IMR-90 (cell line): ENCODE measurements at regions not wholly inside any gene's neighbourhood (a gene's known extent, or its start where the extent isn't known, plus 50 kb on each side); places are given as distances from the start of the nearest gene placed in this dataset.

ENCODE experiments used
- ATAC-seq: fragments of 200-7000 bp; cut with Tn5 transposase; 2 replicates; pipeline ENCODE4 v1.9.1; 2020; ENCODE audit warnings: low read depth, mild to moderate bottlenecking, moderate library complexity
- BruUV-seq: library from RNA; stranded (reverse); fragments of 400-500 nt; replicated peaks from 2 replicates; lab custom pipeline; 2021; lab: Mats Ljungman, UMichigan
- CTCF ChIA-PET: fragments of 300-600 bp; formaldehyde crosslinking; extraction: SDS; loops from one replicate; lab custom pipeline; 2021; ENCODE audit warnings: antibody characterized with exemption; lab: Yijun Ruan, JAX
- POLR2A ChIA-PET: fragments of 300-600 bp; sonication (Branson Sonifier 250); formaldehyde crosslinking; loops from one replicate; lab custom pipeline; 2022; ENCODE audit warnings: antibody characterized with exemption; ENCODE audit not compliant: unreplicated experiment; lab: Charles Lee
- DNase-seq: peaks from one replicate; pipeline ENCODE4 v3.0.0; 2013
- H2AFZ ChIP-seq: replicated peaks from 2 replicates; pipeline ENCODE3; 2013; ENCODE audit warnings: low read length, mild to moderate bottlenecking; ENCODE audit not compliant: poor library complexity
- H2AK5ac ChIP-seq: 2 replicates; pipeline ENCODE4 v1.6.1; 2013; ENCODE audit warnings: low read depth, low read length, inconsistent platforms
- H2AK9ac ChIP-seq: replicated peaks from 2 replicates; pipeline ENCODE3; 2013; ENCODE audit warnings: mild to moderate bottlenecking, low read depth, low read length, moderate library complexity; ENCODE audit not compliant: poor library complexity
- H2BK120ac ChIP-seq: 2 replicates; pipeline ENCODE4 v1.6.1; 2013; ENCODE audit warnings: low read depth, low read length, inconsistent platforms
- H2BK15ac ChIP-seq: 3 replicates; pipeline ENCODE4 v1.6.1; 2013; ENCODE audit warnings: low read depth, low read length, inconsistent platforms
- H2BK20ac ChIP-seq: 2 replicates; pipeline ENCODE4 v1.6.1; 2013; ENCODE audit warnings: low read depth, mild to moderate bottlenecking, inconsistent platforms, low read length, moderate library complexity
- H2BK5ac ChIP-seq: 2 replicates; pipeline ENCODE4 v1.6.1; 2013; ENCODE audit warnings: mild to moderate bottlenecking, low read depth, low read length, inconsistent platforms; ENCODE audit not compliant: poor library complexity, severe bottlenecking
- H3K14ac ChIP-seq: replicated peaks from 2 replicates; pipeline ENCODE4 v1.6.1; 2013; ENCODE audit warnings: low read depth, low read length, inconsistent platforms
- H3K18ac ChIP-seq: 2 replicates; pipeline ENCODE4 v1.6.1; 2013; ENCODE audit warnings: low read depth, low read length, control low read depth
- H3K23ac ChIP-seq: 2 replicates; pipeline ENCODE4 v1.6.1; 2013; ENCODE audit warnings: low read depth, low read length, inconsistent platforms
- H3K27ac ChIP-seq: 2 replicates; pipeline ENCODE4 v1.5.1; 2013; ENCODE audit warnings: mild to moderate bottlenecking, control low read depth, low read length; ENCODE audit not compliant: insufficient read depth
- H3K27me3 ChIP-seq: 2 replicates; pipeline ENCODE4 v1.6.1; 2013; ENCODE audit warnings: low read length; ENCODE audit not compliant: control insufficient read depth, insufficient read depth
- H3K36me3 ChIP-seq: 2 replicates; pipeline ENCODE4 v1.6.1; 2013; ENCODE audit warnings: low read length, mixed read lengths; ENCODE audit not compliant: control insufficient read depth, insufficient read depth
- H3K4ac ChIP-seq: 2 replicates; pipeline ENCODE4 v1.6.1; 2013; ENCODE audit warnings: low read depth, low read length, inconsistent platforms
- H3K4me1 ChIP-seq: 2 replicates; pipeline ENCODE4 v1.6.1; 2013; ENCODE audit warnings: low read length, mixed read lengths; ENCODE audit not compliant: control insufficient read depth, insufficient read depth
- H3K4me2 ChIP-seq: 2 replicates; pipeline ENCODE4 v1.6.1; 2013; ENCODE audit warnings: low read depth, mild to moderate bottlenecking, control low read depth, low read length, moderate library complexity
- H3K4me3 ChIP-seq: 2 replicates; pipeline ENCODE4 v1.5.1; 2013; ENCODE audit warnings: low read depth, mild to moderate bottlenecking, control low read depth, low read length, moderate library complexity; ENCODE audit not compliant: insufficient read depth
- H3K56ac ChIP-seq: 2 replicates; pipeline ENCODE4 v1.6.1; 2013; ENCODE audit warnings: low read length, inconsistent platforms; ENCODE audit not compliant: insufficient read depth; ENCODE audit errors: extremely low read depth
- H3K79me1 ChIP-seq, 2 experiments: 2 replicates each; pipeline ENCODE4 v1.6.1; 2013; ENCODE audit warnings: low read length in 2 of 2, inconsistent platforms in 1 of 2, low read depth in 1 of 2
- H3K9ac ChIP-seq: 2 replicates; pipeline ENCODE4 v1.6.1; 2013; ENCODE audit warnings: low read depth, low read length, control low read depth
- H3K9me1 ChIP-seq: 2 replicates; pipeline ENCODE4 v1.6.1; 2013; ENCODE audit warnings: low read length, inconsistent platforms; ENCODE audit not compliant: insufficient read depth
- H3K9me3 ChIP-seq: 2 replicates; pipeline ENCODE4 v1.6.1; 2013; ENCODE audit warnings: low read length; ENCODE audit not compliant: control insufficient read depth, insufficient read depth
- H4K20me1 ChIP-seq: 2 replicates; pipeline ENCODE4 v1.6.1; 2013; ENCODE audit warnings: low read length, inconsistent platforms; ENCODE audit not compliant: insufficient read depth
- H4K5ac ChIP-seq: 2 replicates; pipeline ENCODE4 v1.6.1; 2013; ENCODE audit warnings: mild to moderate bottlenecking, low read depth, low read length, control low read depth
- H4K8ac ChIP-seq, 2 experiments: 2 replicates each; pipeline ENCODE4 v1.6.1; 2013; ENCODE audit warnings: low read depth in 2 of 2, low read length in 2 of 2, control low read depth in 1 of 2, inconsistent platforms in 1 of 2
- H4K91ac ChIP-seq: 2 replicates; pipeline ENCODE4 v1.6.1; 2013; ENCODE audit warnings: low read depth, low read length, inconsistent platforms; ENCODE audit not compliant: insufficient read depth
- BHLHE40 ChIP-seq: fragments of 150-350 bp; IDR thresholded peaks from 2 replicates; pipeline ENCODE4 v1.6.1; 2016; ENCODE audit warnings: mild to moderate bottlenecking, low read depth, low read length
- CEBPB ChIP-seq: IDR thresholded peaks from 2 replicates; pipeline ENCODE4 v1.6.1; 2012; ENCODE audit warnings: low read depth, low read length, improper control_type of control experiment
- CHD1 ChIP-seq: IDR thresholded peaks from 2 replicates; pipeline ENCODE4 v1.6.1; 2012; ENCODE audit warnings: low read depth, low read length, improper control_type of control experiment
- CTCF ChIP-seq: conservative IDR thresholded peaks from 2 replicates; pipeline ENCODE4 v1.5.1; 2012; ENCODE audit warnings: mild to moderate bottlenecking, low read depth, low read length, improper control_type of control experiment
- FOS ChIP-seq: fragments of 150-350 bp; IDR thresholded peaks from 2 replicates; pipeline ENCODE4 v1.6.1; 2016; ENCODE audit warnings: low read depth, low read length
- MAFK ChIP-seq: IDR thresholded peaks from 2 replicates; pipeline ENCODE4 v1.6.1; 2012; ENCODE audit warnings: low read depth, low read length, improper control_type of control experiment
- MAZ ChIP-seq: IDR thresholded peaks from 2 replicates; pipeline ENCODE4 v1.6.1; 2012; ENCODE audit warnings: low read depth, mild to moderate bottlenecking, low read length, improper control_type of control experiment, moderate library complexity, borderline replicate concordance
- MXI1 ChIP-seq: IDR thresholded peaks from 2 replicates; pipeline ENCODE4 v1.6.1; 2012; ENCODE audit warnings: low read depth, mild to moderate bottlenecking, low read length, moderate library complexity, borderline replicate concordance
- NFE2L2 ChIP-seq: fragments of 150-350 bp; IDR thresholded peaks from 2 replicates; pipeline ENCODE4 v1.6.1; 2016; ENCODE audit warnings: low read depth, mild to moderate bottlenecking, low read length
- POLR2A ChIP-seq: IDR thresholded peaks from 2 replicates; pipeline ENCODE4 v1.6.1; 2012; ENCODE audit warnings: mild to moderate bottlenecking, low read depth, low read length
- RAD21 ChIP-seq: IDR thresholded peaks from 2 replicates; pipeline ENCODE4 v1.6.1; 2012; ENCODE audit warnings: low read length, improper control_type of control experiment
- RCOR1 ChIP-seq: IDR thresholded peaks from 2 replicates; pipeline ENCODE4 v1.6.1; 2012; ENCODE audit warnings: mild to moderate bottlenecking, low read length, improper control_type of control experiment; ENCODE audit not compliant: insufficient replicate concordance
- RFX5 ChIP-seq: IDR thresholded peaks from 2 replicates; pipeline ENCODE4 v1.8.0; 2012; ENCODE audit warnings: low read depth, mild to moderate bottlenecking, low read length, moderate library complexity
- SMC3 ChIP-seq: fragments of 150-350 bp; IDR thresholded peaks from 2 replicates; pipeline ENCODE4 v1.6.1; 2016; ENCODE audit warnings: low read depth, mild to moderate bottlenecking, antibody characterized with exemption, low read length, moderate library complexity
- USF2 ChIP-seq: fragments of 150-350 bp; IDR thresholded peaks from 2 replicates; pipeline ENCODE4 v1.6.1; 2017; ENCODE audit warnings: mild to moderate bottlenecking, antibody characterized with exemption, low read length, low read depth
- WGBS, 2 experiments: methylation state at CpG; one replicate each; pipeline versions ENCODE4 v1.1.5 to v1.1.7; 2013; ENCODE audit warnings: missing lambda C conversion rate in 2 of 2; ENCODE audit not compliant: insufficient read length in 1 of 2; ENCODE audit errors: extremely low coverage in 2 of 2; 5-methylcytosine and 5-hydroxymethylcytosine counted together
- dilution Hi-C: fragments of 300-500 bp; cut with HindIII; formaldehyde crosslinking; loops from one replicate; pipeline ENCODE4 v1.14.3; 2018; ENCODE audit warnings: low sequenced_read_pairs; ENCODE audit not compliant: unreplicated experiment
- in situ Hi-C: fragments of 300-500 bp; cut with MboI; formaldehyde crosslinking; loops from 3 replicates; pipeline ENCODE4 v1.14.3; 2019; ENCODE audit warnings: low sequenced_read_pairs, inconsistent platforms, mixed read lengths
- intact Hi-C: fragments of 100-400 bp; cut with micrococcal nuclease; formaldehyde crosslinking; loops from 2 replicates; pipeline ENCODE4 v1.10.0; 2022
- TF ChIP-seq, protein P1 (sequence below): fragments of 150-350 bp; IDR thresholded peaks from 2 replicates; pipeline ENCODE4 v1.6.1; 2016; ENCODE audit warnings: low read depth, mild to moderate bottlenecking, low read length, moderate library complexity, borderline replicate concordance

GRCh38 chr2:12287220-12287751 lies 429.4 kb upstream of the TRIB2 start:
- Histone ChIP-seq H2AK9ac (no peak overlapping the region), H4K5ac (no peak overlapping the region), H3K9me3 (no peaks in the 10 kb centered on the region), H2AFZ (no peak overlapping the region), H3K4ac (no peak overlapping the region), H3K27ac (no peak overlapping the region), H3K9me1 (no peaks in the 10 kb centered on the region), H3K36me3 (no peaks in the 10 kb centered on the region), H3K4me1 (no peaks in the 10 kb centered on the region; the same call in 1 of the 2 replicates), H3K14ac (no peak overlapping the region), H4K8ac (no peak overlapping the region), H4K20me1 (no peaks in the 10 kb centered on the region), H2BK5ac (no peak overlapping the region), H3K56ac (no peak overlapping the region), H3K27me3 (no peaks in the 10 kb centered on the region), H3K79me1 (no peaks in the 10 kb centered on the region), H3K9ac (no peak overlapping the region), H2AK5ac (no peak overlapping the region), H3K18ac (no peak overlapping the region), H3K23ac (no peak overlapping the region), H2BK15ac (no peak overlapping the region), H3K4me3 (no peak overlapping the region), H3K4me2 (no peak overlapping the region), H4K91ac (no peak overlapping the region), H2BK20ac (no peak overlapping the region), H2BK120ac (no peak overlapping the region)
- intact Hi-C loops (no loop called here), in situ Hi-C loops (no loop called here), dilution Hi-C loops (no loop called here)
- BruUV-seq: no TSS peak
- CTCF ChIA-PET: interaction anchor here (0.9 kb wide), 1 partner anchor 185 kb away, joined by 4 read pairs; no protein-coding TSS in a partner anchor
- POLR2A ChIA-PET: no interaction called here
- no CpG with 5 or more reads among the region's 5 CpGs for WGBS, 2 experiments
- no peak for ATAC-seq
- no peak for TF ChIP-seq RAD21
- TF ChIP-seq NFE2L2: no peak
- no peak for TF ChIP-seq RFX5
- TF ChIP-seq CEBPB: no peak
- TF ChIP-seq USF2: no peak
- TF ChIP-seq RCOR1: no peak
- TF ChIP-seq, protein P1, sequence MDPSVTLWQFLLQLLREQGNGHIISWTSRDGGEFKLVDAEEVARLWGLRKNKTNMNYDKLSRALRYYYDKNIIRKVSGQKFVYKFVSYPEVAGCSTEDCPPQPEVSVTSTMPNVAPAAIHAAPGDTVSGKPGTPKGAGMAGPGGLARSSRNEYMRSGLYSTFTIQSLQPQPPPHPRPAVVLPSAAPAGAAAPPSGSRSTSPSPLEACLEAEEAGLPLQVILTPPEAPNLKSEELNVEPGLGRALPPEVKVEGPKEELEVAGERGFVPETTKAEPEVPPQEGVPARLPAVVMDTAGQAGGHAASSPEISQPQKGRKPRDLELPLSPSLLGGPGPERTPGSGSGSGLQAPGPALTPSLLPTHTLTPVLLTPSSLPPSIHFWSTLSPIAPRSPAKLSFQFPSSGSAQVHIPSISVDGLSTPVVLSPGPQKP: no peak
- no peak for TF ChIP-seq MAFK
- TF ChIP-seq MAZ: no peak
- TF ChIP-seq FOS: no peak
- TF ChIP-seq MXI1: no peak
- no peak for TF ChIP-seq POLR2A
- no peak for TF ChIP-seq CHD1
- no peak for TF ChIP-seq BHLHE40
- TF ChIP-seq CTCF: no peak
- no peak for TF ChIP-seq SMC3
- no peak for DNase-seq
